ENCODE measurements at regions not wholly inside any gene's neighbourhood (a gene's known extent, or its start where the extent isn't known, plus 50 kb on each side); places are given as distances from the start of the nearest gene placed in this dataset.
A peak's percentile ranks its signal among the peaks of the same experiment; 100 is the strongest.

DNA sequence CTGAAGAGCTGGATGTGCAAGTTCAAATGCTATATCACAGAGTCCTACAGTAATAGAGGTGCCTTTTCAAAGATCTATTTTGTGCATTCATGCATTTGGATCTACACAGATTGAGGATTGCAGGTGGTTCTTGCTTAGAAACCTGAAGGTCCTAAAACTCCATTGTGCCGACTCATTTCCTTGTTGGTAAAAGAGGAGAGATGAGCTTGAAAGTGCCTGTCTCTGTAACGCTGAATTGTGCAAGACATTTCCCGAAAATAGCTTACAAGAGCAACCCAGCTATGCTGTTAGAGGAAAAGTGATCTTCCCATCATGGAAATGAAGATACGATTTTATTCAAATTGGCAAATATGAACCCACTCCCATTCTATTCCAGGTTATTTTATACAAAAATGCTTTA is 110.7 kb upstream of the CXCL14 start:
- Histone ChIP-seq H4K20me1 (ENCODE audit: insufficient read depth, poor library complexity, severe bottlenecking) (no peaks in the 10 kb centered on the region), H3K79me2 (no peaks in the 10 kb centered on the region), H3K27ac (no peak overlapping the region), H3K4me1 (ENCODE audit: insufficient read depth) (peaks cover 23% of the 10 kb centered on the region), H3K4me3 (no peak overlapping the region), H3K36me3 (replicated peaks; ENCODE audit: insufficient read depth, low read depth) (no peaks in the 10 kb centered on the region), H3K9me3 (ENCODE audit: low read depth) (no peaks in the 10 kb centered on the region), H3K4me2 (no peak overlapping the region), H2AFZ (no peak overlapping the region), H3K9me2 (replicated peaks; ENCODE audit: insufficient read depth) (no peaks in the 10 kb centered on the region), H3K27me3 (no peaks in the 10 kb centered on the region)
- no peak for DNase-seq (ENCODE audit: low spot score)
- 94% methylated on average over 4 of the region's 4 CpGs for WGBS (ENCODE audit: low lambda C conversion rate, missing lambda C conversion rate)
- no peak for TF ChIP-seq EZH2phosphoT487 (IDR thresholded peaks at IDR 0.05; ENCODE audit: low read depth, severe bottlenecking, unreplicated experiment)
- no peak for TF ChIP-seq EZH2 (IDR thresholded peaks at IDR 0.05; ENCODE audit: borderline replicate concordance)
- no peak for TF ChIP-seq CTCF (IDR thresholded peaks at IDR 0.05; ENCODE audit: poor library complexity)

DNA sequence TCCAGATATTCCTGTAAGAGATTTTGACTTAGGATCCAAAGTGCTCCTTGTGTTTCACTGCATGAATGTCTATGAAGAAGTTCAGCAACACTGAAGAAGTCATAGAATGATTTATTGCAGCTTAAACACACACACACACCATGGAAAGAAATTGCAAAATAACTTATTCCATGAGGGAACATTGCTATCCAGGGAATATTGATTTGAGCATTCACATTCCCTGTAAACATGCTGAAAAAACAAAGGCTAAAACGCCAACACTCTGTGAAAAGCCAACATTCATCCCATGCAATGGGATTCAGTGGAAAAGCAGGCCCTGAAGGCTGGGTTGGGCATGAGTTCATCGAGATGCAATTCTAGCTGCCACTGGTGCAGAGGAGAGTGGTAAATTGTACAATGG is 109.6 kb upstream of the CXCL14 start:
- H3K9me2 ChIP-seq (replicated peaks; ENCODE audit: insufficient read depth): no peaks in the 10 kb centered on the region
- H4K20me1 ChIP-seq (ENCODE audit: insufficient read depth, poor library complexity, severe bottlenecking): no peaks in the 10 kb centered on the region
- WGBS (ENCODE audit: low lambda C conversion rate, missing lambda C conversion rate): 92% methylated on average over 2 of the region's 2 CpGs
- H3K36me3 ChIP-seq (replicated peaks; ENCODE audit: insufficient read depth, low read depth): no peaks in the 10 kb centered on the region
- H2AFZ ChIP-seq: no peak overlapping the region
- H3K4me1 ChIP-seq (ENCODE audit: insufficient read depth): peaks cover 12% of the 10 kb centered on the region
- TF ChIP-seq EZH2phosphoT487 (IDR thresholded peaks at IDR 0.05; ENCODE audit: low read depth, severe bottlenecking, unreplicated experiment) (no peak), CTCF (IDR thresholded peaks at IDR 0.05; ENCODE audit: poor library complexity) (no peak), EZH2 (IDR thresholded peaks at IDR 0.05; ENCODE audit: borderline replicate concordance) (no peak)
- H3K27me3 ChIP-seq: no peaks in the 10 kb centered on the region
- no peak overlapping the region for H3K27ac ChIP-seq
- DNase-seq (ENCODE audit: low spot score): no peak
- H3K4me2 ChIP-seq: no peak overlapping the region
- no peaks in the 10 kb centered on the region for H3K9me3 ChIP-seq (ENCODE audit: low read depth)
- H3K79me2 ChIP-seq: no peaks in the 10 kb centered on the region
- no peak overlapping the region for H3K4me3 ChIP-seq

GRCh38 chr5:135683189-135683588 is 104.4 kb upstream of the CXCL14 start:
- no peaks in the 10 kb centered on the region for H3K9me2 ChIP-seq (replicated peaks; ENCODE audit: insufficient read depth)
- no peaks in the 10 kb centered on the region for H3K79me2 ChIP-seq
- no peaks in the 10 kb centered on the region for H3K9me3 ChIP-seq (ENCODE audit: low read depth)
- H3K4me1 ChIP-seq (ENCODE audit: insufficient read depth): no peaks in the 10 kb centered on the region
- H3K4me2 ChIP-seq: no peak overlapping the region
- no peaks in the 10 kb centered on the region for H3K27me3 ChIP-seq
- no peak overlapping the region for H3K27ac ChIP-seq
- H3K36me3 ChIP-seq (replicated peaks; ENCODE audit: insufficient read depth, low read depth): no peaks in the 10 kb centered on the region
- peak; percentile 1 for DNase-seq (ENCODE audit: low spot score)
- H4K20me1 ChIP-seq (ENCODE audit: insufficient read depth, poor library complexity, severe bottlenecking): no peaks in the 10 kb centered on the region
- no peak overlapping the region for H3K4me3 ChIP-seq
- no peak overlapping the region for H2AFZ ChIP-seq
- no peak for TF ChIP-seq EZH2 (IDR thresholded peaks at IDR 0.05; ENCODE audit: borderline replicate concordance)
- TF ChIP-seq EZH2phosphoT487 (IDR thresholded peaks at IDR 0.05; ENCODE audit: low read depth, severe bottlenecking, unreplicated experiment): no peak
- TF ChIP-seq CTCF (IDR thresholded peaks at IDR 0.05; ENCODE audit: poor library complexity): no peak

- Histone ChIP-seq H3K4me1 (ENCODE audit: insufficient read depth) (no peaks in the 10 kb centered on the region), H2AFZ (no peak overlapping the region), H3K27me3 (no peaks in the 10 kb centered on the region), H3K9me3 (ENCODE audit: low read depth) (peaks cover 7% of the 10 kb centered on the region), H3K4me2 (no peak overlapping the region), H3K9me2 (replicated peaks; ENCODE audit: insufficient read depth) (no peaks in the 10 kb centered on the region), H4K20me1 (ENCODE audit: insufficient read depth, poor library complexity, severe bottlenecking) (no peaks in the 10 kb centered on the region), H3K27ac (no peak overlapping the region), H3K4me3 (no peak overlapping the region), H3K36me3 (replicated peaks; ENCODE audit: insufficient read depth, low read depth) (no peaks in the 10 kb centered on the region), H3K79me2 (no peaks in the 10 kb centered on the region)
- no peak for DNase-seq (ENCODE audit: low spot score)
- 93% methylated on average over 5 of the region's 5 CpGs for WGBS (ENCODE audit: low lambda C conversion rate, missing lambda C conversion rate)
- TF ChIP-seq EZH2phosphoT487 (IDR thresholded peaks at IDR 0.05; ENCODE audit: low read depth, severe bottlenecking, unreplicated experiment) (no peak), EZH2 (IDR thresholded peaks at IDR 0.05; ENCODE audit: borderline replicate concordance) (no peak), CTCF (IDR thresholded peaks at IDR 0.05; ENCODE audit: poor library complexity) (no peak)
Measured at GRCh38 chr5:135680713-135681112, 101.9 kb upstream of the CXCL14 start.
